CD4-positive, alpha-beta memory T cell (primary cell): ENCODE measurements at regions not wholly inside any gene's neighbourhood (a gene's known extent, or its start where the extent isn't known, plus 50 kb on each side); places are given as distances from the start of the nearest gene placed in this dataset.

Experiments
- CTCF ChIA-PET: fragments of 350-600 bp; sonication (Branson Sonifier 250); formaldehyde crosslinking; loops from one replicate; lab custom pipeline; 2021; ENCODE audit warnings: inconsistent platforms; ENCODE audit not compliant: partially characterized antibody; lab: Charles Lee
- POLR2A ChIA-PET: fragments of 350-600 bp; sonication (Branson Sonifier 250); formaldehyde crosslinking; loops from one replicate; lab custom pipeline; 2021; ENCODE audit not compliant: partially characterized antibody; lab: Charles Lee
- DNase-seq, 5 donors: peaks; one replicate each; pipeline versions ENCODE4 v3.0.0 to v3.0.0-alpha.2; 2020 to 2022; ENCODE audit warnings: mixed read lengths in 1 of 5
- H3K27ac ChIP-seq: one replicate; pipeline ENCODE4 v1.7.0; 2013; ENCODE audit warnings: low read depth, low read length
- H3K27me3 ChIP-seq: 2 replicates; pipeline ENCODE4 v1.7.0; 2013; ENCODE audit warnings: mild to moderate bottlenecking, low read length, moderate library complexity; ENCODE audit not compliant: insufficient read depth
- H3K36me3 ChIP-seq: 2 replicates; pipeline ENCODE4 v1.7.0; 2013; ENCODE audit warnings: mild to moderate bottlenecking, low read length, moderate library complexity; ENCODE audit not compliant: insufficient read depth
- H3K4me1 ChIP-seq: 2 replicates; pipeline ENCODE4 v1.7.0; 2013; ENCODE audit warnings: mild to moderate bottlenecking, low read length, moderate library complexity; ENCODE audit not compliant: insufficient read depth
- H3K4me3 ChIP-seq, 2 donors: one replicate each; pipeline ENCODE4 v1.7.0; 2013; ENCODE audit warnings: low read length in 2 of 2, mild to moderate bottlenecking in 1 of 2
- H3K9me3 ChIP-seq, 2 donors: one replicate each; pipeline ENCODE4 v1.7.0; 2013; ENCODE audit warnings: low read length in 2 of 2, control low read depth in 1 of 2; ENCODE audit not compliant: control insufficient read depth in 1 of 2
- H3K27ac Mint-ChIP-seq, 7 donors: one replicate each; pipeline ENCODE4 v1.8.0; 2020 to 2021; ENCODE audit warnings: mixed read lengths in 7 of 7, mild to moderate bottlenecking in 6 of 7, inconsistent platforms in 3 of 7, moderate library complexity in 3 of 7
- H3K27me3 Mint-ChIP-seq, 2 donors: one replicate each; pipeline ENCODE4 v1.8.0; 2020 to 2021; ENCODE audit warnings: mixed read lengths in 2 of 2
- H3K36me3 Mint-ChIP-seq, 2 donors: one replicate each; pipeline ENCODE4 v1.8.0; 2020 to 2021; ENCODE audit warnings: mixed read lengths in 2 of 2, inconsistent platforms in 1 of 2, mild to moderate bottlenecking in 1 of 2
- H3K4me1 Mint-ChIP-seq, 4 donors: one replicate each; pipeline ENCODE4 v1.8.0; 2020 to 2021; ENCODE audit warnings: mixed read lengths in 4 of 4, mild to moderate bottlenecking in 1 of 4
- H3K4me3 Mint-ChIP-seq, 8 donors: one replicate each; pipeline ENCODE4 v1.8.0; 2020 to 2021; ENCODE audit warnings: mixed read lengths in 8 of 8, mild to moderate bottlenecking in 7 of 8, moderate library complexity in 6 of 8, inconsistent platforms in 3 of 8
- H3K9me3 Mint-ChIP-seq, 8 donors: one replicate each; pipeline ENCODE4 v1.8.0; 2020 to 2021; ENCODE audit warnings: mixed read lengths in 8 of 8, mild to moderate bottlenecking in 5 of 8, inconsistent platforms in 3 of 8, moderate library complexity in 1 of 8
- intact Hi-C: fragments of 100-400 bp; cut with micrococcal nuclease; formaldehyde crosslinking; loops from one replicate; pipeline ENCODE4 v1.15.1; 2023

- H3K4me3 Mint-ChIP-seq = no peak overlapping the region
- CTCF ChIA-PET = no interaction called here
- H3K36me3 Mint-ChIP-seq = no peaks in the 10 kb centered on the region
- no peaks in the 10 kb centered on the region for H3K36me3 ChIP-seq
- H3K9me3 Mint-ChIP-seq = peaks cover 0 to 5% (median 0%) of the 10 kb centered on the region in 8 donors
- H3K4me3 ChIP-seq = no peak overlapping the region
- no peak overlapping the region for H3K27ac Mint-ChIP-seq
- POLR2A ChIA-PET = no interaction called here
- H3K27ac ChIP-seq = no peak overlapping the region
- no peak for DNase-seq
- intact Hi-C loops = loop anchor here (5.0 kb wide), 1 partner anchor 512 kb away; no protein-coding TSS in a partner anchor
- no peaks in the 10 kb centered on the region for H3K9me3 ChIP-seq
- peaks cover 4 to 5% of the 10 kb centered on the region in 2 donors for H3K27me3 Mint-ChIP-seq
- no peaks in the 10 kb centered on the region for H3K4me1 ChIP-seq
- H3K27me3 ChIP-seq = no peaks in the 10 kb centered on the region
- H3K4me1 Mint-ChIP-seq = no peaks in the 10 kb centered on the region
Observed at GRCh38 chr3:69674752-69675151, 64.5 kb upstream of the MITF start.

- Histone ChIP-seq H3K27me3 (no peaks in the 10 kb centered on the region), H3K4me3 (no peak overlapping the region), H3K9me3 (no peaks in the 10 kb centered on the region), H3K4me1 (no peaks in the 10 kb centered on the region), H3K27ac (no peak overlapping the region), H3K36me3 (no peaks in the 10 kb centered on the region)
- ChIA-PET CTCF (interaction anchor here (1.0 kb wide), 1 partner anchor 9 kb away, joined by 3 read pairs; no protein-coding TSS in a partner anchor), POLR2A (no interaction called here)
- no peak for DNase-seq
- Mint-ChIP-seq H3K36me3 (no peaks in the 10 kb centered on the region), H3K27ac (no peak overlapping the region), H3K4me3 (no peak overlapping the region), H3K4me1 (no peaks in the 10 kb centered on the region), H3K9me3 (peaks cover 0 to 5% (median 0%) of the 10 kb centered on the region in 8 donors), H3K27me3 (peaks cover 3 to 4% of the 10 kb centered on the region in 2 donors)
- intact Hi-C loops = loop anchor here (5.0 kb wide), 1 partner anchor 509 kb away; no protein-coding TSS in a partner anchor
Observed at GRCh38 chr3:69671082-69671952, 67.9 kb upstream of the MITF start.

- Histone ChIP-seq H3K27me3 (no peaks in the 10 kb centered on the region), H3K36me3 (no peaks in the 10 kb centered on the region), H3K9me3 (no peaks in the 10 kb centered on the region), H3K4me3 (no peak overlapping the region), H3K4me1 (no peaks in the 10 kb centered on the region), H3K27ac (no peak overlapping the region)
- ChIA-PET POLR2A (no interaction called here), CTCF (no interaction called here)
- intact Hi-C loops = no loop called here
- peaks cover 0 to 5% (median 0%) of the 10 kb centered on the region in 8 donors for H3K9me3 Mint-ChIP-seq
- no peak overlapping the region for H3K27ac Mint-ChIP-seq
- H3K36me3 Mint-ChIP-seq = no peaks in the 10 kb centered on the region
- H3K27me3 Mint-ChIP-seq = peaks cover 3 to 4% of the 10 kb centered on the region in 2 donors
- no peak overlapping the region for H3K4me3 Mint-ChIP-seq
- H3K4me1 Mint-ChIP-seq = no peaks in the 10 kb centered on the region
- DNase-seq = no peak
Observed at GRCh38 chr3:69669070-69669469, 70.2 kb upstream of the MITF start.

- CTCF ChIA-PET = no interaction called here
- H3K4me3 ChIP-seq = no peak overlapping the region
- H3K9me3 Mint-ChIP-seq = peaks cover 0 to 5% (median 0%) of the 10 kb centered on the region in 8 donors
- H3K27me3 ChIP-seq = no peaks in the 10 kb centered on the region
- H3K27ac Mint-ChIP-seq = no peak overlapping the region
- no peaks in the 10 kb centered on the region for H3K4me1 ChIP-seq
- H3K36me3 Mint-ChIP-seq = no peaks in the 10 kb centered on the region
- POLR2A ChIA-PET = no interaction called here
- no peak overlapping the region for H3K27ac ChIP-seq
- no peaks in the 10 kb centered on the region for H3K4me1 Mint-ChIP-seq
- no peaks in the 10 kb centered on the region for H3K36me3 ChIP-seq
- intact Hi-C loops = no loop called here
- H3K27me3 Mint-ChIP-seq = no peaks in the 10 kb centered on the region
- DNase-seq = no peak
- no peak overlapping the region for H3K4me3 Mint-ChIP-seq
- no peaks in the 10 kb centered on the region for H3K9me3 ChIP-seq
Observed at GRCh38 chr3:69665026-69665737, 74.1 kb upstream of the MITF start.

GRCh38 chr3:69660631-69661030, 78.6 kb upstream of the MITF start:
- no peaks in the 10 kb centered on the region for H3K9me3 ChIP-seq
- DNase-seq = no peak
- Mint-ChIP-seq H3K27ac (no peak overlapping the region), H3K36me3 (no peaks in the 10 kb centered on the region), H3K27me3 (no peaks in the 10 kb centered on the region), H3K9me3 (peaks cover 0 to 4% (median 0%) of the 10 kb centered on the region in 8 donors), H3K4me1 (no peaks in the 10 kb centered on the region), H3K4me3 (no peak overlapping the region)
- no peaks in the 10 kb centered on the region for H3K27me3 ChIP-seq
- H3K4me1 ChIP-seq = no peaks in the 10 kb centered on the region
- H3K27ac ChIP-seq = no peak overlapping the region
- ChIA-PET POLR2A (no interaction called here), CTCF (no interaction called here)
- H3K36me3 ChIP-seq = no peaks in the 10 kb centered on the region
- H3K4me3 ChIP-seq = no peak overlapping the region
- intact Hi-C loops = no loop called here

- Mint-ChIP-seq H3K36me3 (no peaks in the 10 kb centered on the region), H3K9me3 (peaks cover 0 to 4% (median 0%) of the 10 kb centered on the region in 8 donors), H3K27me3 (no peaks in the 10 kb centered on the region), H3K4me3 (no peak overlapping the region), H3K4me1 (no peaks in the 10 kb centered on the region), H3K27ac (no peak overlapping the region)
- no peaks in the 10 kb centered on the region for H3K4me1 ChIP-seq
- H3K27ac ChIP-seq = no peak overlapping the region
- intact Hi-C loops = no loop called here
- DNase-seq = no peak
- ChIA-PET CTCF (no interaction called here), POLR2A (no interaction called here)
- H3K4me3 ChIP-seq = no peak overlapping the region
- no peaks in the 10 kb centered on the region for H3K9me3 ChIP-seq
- H3K27me3 ChIP-seq = no peaks in the 10 kb centered on the region
- no peaks in the 10 kb centered on the region for H3K36me3 ChIP-seq
Observed at GRCh38 chr3:69659180-69659910, 79.9 kb upstream of the MITF start.
